C1 segment of cervical spinal cord (tissue), 14 donors: ENCODE measurements at regions not wholly inside any gene's neighbourhood (a gene's known extent, or its start where the extent isn't known, plus 50 kb on each side); places are given as distances from the start of the nearest gene placed in this dataset.
"Not testable (repeated sequence)": the region's sequence is repeated elsewhere in the genome, so short reads cannot be mapped to it uniquely, and the experiment has no call there.

ENCODE experiments used
- DNase-seq, 14 donors: peaks; one replicate each; lab custom pipeline; 2025; lab: John Stamatoyannopoulos, UW

GRCh38 chr6:164085091-164086075, 670.9 kb downstream of the QKI start:
- peak in 13 of 14 donors; percentile 44 to 95 (median 86) for DNase-seq

- DNase-seq = no peak
Measured at GRCh38 chr6:164079275-164079600, 664.7 kb downstream of the QKI start.

GRCh38 chr6:164078532-164079274, 664.2 kb downstream of the QKI start:
- DNase-seq = no peak

GRCh38 chr6:164076818-164077532, 662.5 kb downstream of the QKI start:
- not testable (repeated sequence) for DNase-seq

GRCh38 chr6:164075981-164076615, 661.6 kb downstream of the QKI start:
- no peak for DNase-seq

GRCh38 chr6:164072240-164072666, 657.7 kb downstream of the QKI start:
- DNase-seq = no peak

GRCh38 chr6:164069350-164069990, 655.0 kb downstream of the QKI start:
- DNase-seq = peak in 9 of 14 donors; percentile 20 to 88 (median 38)

- no peak for DNase-seq
Measured at GRCh38 chr6:164068527-164068926, 654.0 kb downstream of the QKI start.

GRCh38 chr6:164066766-164067165, 652.2 kb downstream of the QKI start:
- DNase-seq = no peak

- no peak for DNase-seq
Measured at GRCh38 chr6:164066335-164066734, 651.8 kb downstream of the QKI start.

GRCh38 chr6:164063346-164063745, 648.8 kb downstream of the QKI start:
- DNase-seq = no peak

GRCh38 chr6:164062872-164063271, 648.4 kb downstream of the QKI start:
- no peak for DNase-seq

- DNase-seq = no peak
Measured at GRCh38 chr6:164057876-164058275, 643.4 kb downstream of the QKI start.

GRCh38 chr6:164051427-164051826, 636.9 kb downstream of the QKI start:
- no peak for DNase-seq

- no peak for DNase-seq
Measured at GRCh38 chr6:164049517-164049988, 635.0 kb downstream of the QKI start.

- DNase-seq = no peak
Measured at GRCh38 chr6:164048840-164049516, 634.5 kb downstream of the QKI start.

GRCh38 chr6:164045082-164045481, 630.6 kb downstream of the QKI start:
- DNase-seq = no peak

GRCh38 chr6:164043656-164044055, 629.1 kb downstream of the QKI start:
- not testable (repeated sequence) for DNase-seq

- DNase-seq = no peak
Measured at GRCh38 chr6:164042212-164042611, 627.7 kb downstream of the QKI start.

GRCh38 chr6:164040994-164041393, 626.5 kb downstream of the QKI start:
- DNase-seq = no peak
